ENCODE measurements at regions not wholly inside any gene's neighbourhood (a gene's known extent, or its start where the extent isn't known, plus 50 kb on each side); places are given as distances from the start of the nearest gene placed in this dataset.

DNA sequence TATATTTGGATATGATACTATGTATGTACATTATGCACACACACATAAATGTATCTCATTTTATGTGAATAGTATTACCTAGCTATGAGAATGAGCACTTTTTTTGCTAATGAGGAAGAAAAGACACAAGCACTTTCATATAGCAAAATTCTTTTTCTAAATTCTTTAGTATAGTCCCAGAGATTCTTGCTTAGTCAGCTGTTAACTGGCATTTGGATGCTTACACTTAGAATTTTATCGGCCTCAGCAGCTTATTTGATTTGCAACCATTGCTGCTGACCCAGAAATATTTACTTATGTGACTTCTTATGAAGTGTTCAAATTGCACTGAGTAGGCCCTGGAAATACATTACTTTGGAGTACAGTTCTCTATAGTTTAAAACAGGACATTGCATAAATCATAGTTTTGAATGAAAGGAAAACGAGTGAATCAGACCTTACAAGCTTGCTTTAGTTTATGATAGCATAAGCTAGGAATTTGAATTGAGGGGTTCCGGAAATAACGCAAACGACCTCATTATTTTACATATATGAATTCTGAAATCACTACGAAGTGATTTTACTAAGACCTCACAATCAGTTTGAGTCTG is 653.9 kb upstream of the NEGR1 start:
- Histone ChIP-seq H3K9ac (ENCODE audit: insufficient read length) (peak overlapping the region; percentile 75), H3K9me3 (ENCODE audit: low read depth, low read length) (no peaks in the 10 kb centered on the region), H3K4me3 (peak overlapping the region; percentile 71), H3K36me3 (ENCODE audit: insufficient read depth, low read length) (no peaks in the 10 kb centered on the region), H3K27ac (peak overlapping the region; percentile 96)
- TF ChIP-seq FOXP2 (optimal IDR thresholded peaks at IDR 0.05; ENCODE audit: control extremely low read depth, extremely low read length, insufficient read depth) (no peak), POLR2AphosphoS5 (IDR thresholded peaks at IDR 0.05; ENCODE audit: borderline replicate concordance, low read depth, low read length) (no peak), EZH2 (IDR thresholded peaks at IDR 0.05) (no peak)
- peak; percentile 50 for DNase-seq (ENCODE audit: low read depth, low spot score)

DNA sequence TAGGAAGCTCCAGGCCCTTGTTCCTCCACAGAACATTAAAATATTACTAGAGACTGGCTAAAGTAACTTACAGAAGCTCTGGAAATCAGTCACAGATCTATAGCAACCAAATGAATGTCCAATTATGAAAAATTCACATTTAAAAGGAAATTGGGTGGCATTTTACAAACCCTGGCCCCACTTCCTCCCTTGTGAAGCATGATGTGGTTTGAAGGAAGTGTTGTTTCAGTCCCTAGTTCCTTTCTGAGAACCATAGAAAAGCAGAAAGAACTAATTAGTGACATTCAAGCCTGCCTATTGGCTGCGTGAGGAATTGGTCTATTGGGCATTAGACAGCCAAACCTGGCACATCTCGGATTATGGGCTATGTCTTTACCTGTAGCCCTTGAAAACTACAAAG is 649.7 kb upstream of the NEGR1 start:
- no peak overlapping the region for H3K9ac ChIP-seq (ENCODE audit: insufficient read length)
- no peak overlapping the region for H3K4me3 ChIP-seq
- H3K36me3 ChIP-seq (ENCODE audit: insufficient read depth, low read length) = no peaks in the 10 kb centered on the region
- no peak overlapping the region for H3K27ac ChIP-seq
- no peaks in the 10 kb centered on the region for H3K9me3 ChIP-seq (ENCODE audit: low read depth, low read length)
- TF ChIP-seq FOXP2 (optimal IDR thresholded peaks at IDR 0.05; ENCODE audit: control extremely low read depth, extremely low read length, insufficient read depth) (no peak), POLR2AphosphoS5 (IDR thresholded peaks at IDR 0.05; ENCODE audit: borderline replicate concordance, low read depth, low read length) (no peak), EZH2 (IDR thresholded peaks at IDR 0.05) (no peak)
- DNase-seq (ENCODE audit: low read depth, low spot score) = no peak

DNA sequence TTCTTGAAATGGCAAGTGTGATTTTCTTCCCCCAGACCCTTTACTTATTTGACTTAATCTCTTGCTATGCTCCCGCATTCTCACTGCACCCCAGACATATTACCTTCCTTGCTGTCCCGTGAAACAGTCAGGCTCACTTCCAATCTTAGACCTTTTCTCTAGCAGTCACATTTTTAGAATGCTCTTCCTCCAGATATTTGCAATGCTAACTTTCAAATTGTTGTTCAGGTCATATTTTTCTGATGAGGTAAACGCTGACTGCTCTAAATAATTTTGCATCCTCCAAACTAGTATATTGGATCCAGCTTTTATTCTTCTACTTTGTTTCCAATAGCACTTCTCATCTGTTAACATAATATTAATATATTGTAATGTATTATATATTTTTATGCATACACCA is 648.2 kb upstream of the NEGR1 start:
- DNase-seq (ENCODE audit: low read depth, low spot score) = no peak
- Histone ChIP-seq H3K27ac (no peak overlapping the region), H3K4me3 (no peak overlapping the region), H3K9me3 (ENCODE audit: low read depth, low read length) (no peaks in the 10 kb centered on the region), H3K36me3 (ENCODE audit: insufficient read depth, low read length) (no peaks in the 10 kb centered on the region), H3K9ac (ENCODE audit: insufficient read length) (no peak overlapping the region)
- no peak for TF ChIP-seq EZH2 (IDR thresholded peaks at IDR 0.05)
- no peak for TF ChIP-seq POLR2AphosphoS5 (IDR thresholded peaks at IDR 0.05; ENCODE audit: borderline replicate concordance, low read depth, low read length)
- TF ChIP-seq FOXP2 (optimal IDR thresholded peaks at IDR 0.05; ENCODE audit: control extremely low read depth, extremely low read length, insufficient read depth) = no peak

DNA sequence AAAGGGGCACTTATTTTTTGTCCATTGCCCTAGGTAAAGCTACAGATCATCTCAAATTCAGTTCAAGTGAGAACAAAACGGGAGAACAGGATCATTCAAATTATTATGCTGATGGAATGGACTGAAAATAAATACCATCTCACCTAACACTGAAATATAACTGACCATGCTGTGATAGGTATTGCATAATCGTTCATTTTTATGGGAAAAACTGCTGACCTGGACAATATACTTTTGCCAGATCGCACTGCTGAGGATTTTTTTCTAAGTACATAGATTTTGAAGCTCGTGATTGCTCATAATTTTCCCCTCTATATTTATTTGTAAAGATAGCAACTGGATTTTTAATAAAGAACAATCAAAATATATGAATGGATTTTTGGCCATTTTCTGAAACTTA is 636.6 kb upstream of the NEGR1 start:
- no peak for DNase-seq (ENCODE audit: low read depth, low spot score)
- no peak overlapping the region for H3K27ac ChIP-seq
- no peaks in the 10 kb centered on the region for H3K36me3 ChIP-seq (ENCODE audit: insufficient read depth, low read length)
- TF ChIP-seq POLR2AphosphoS5 (IDR thresholded peaks at IDR 0.05; ENCODE audit: borderline replicate concordance, low read depth, low read length) = no peak
- no peak for TF ChIP-seq FOXP2 (optimal IDR thresholded peaks at IDR 0.05; ENCODE audit: control extremely low read depth, extremely low read length, insufficient read depth)
- TF ChIP-seq EZH2 (IDR thresholded peaks at IDR 0.05) = no peak
- H3K9me3 ChIP-seq (ENCODE audit: low read depth, low read length) = no peaks in the 10 kb centered on the region
- no peak overlapping the region for H3K4me3 ChIP-seq
- no peak overlapping the region for H3K9ac ChIP-seq (ENCODE audit: insufficient read length)

DNA sequence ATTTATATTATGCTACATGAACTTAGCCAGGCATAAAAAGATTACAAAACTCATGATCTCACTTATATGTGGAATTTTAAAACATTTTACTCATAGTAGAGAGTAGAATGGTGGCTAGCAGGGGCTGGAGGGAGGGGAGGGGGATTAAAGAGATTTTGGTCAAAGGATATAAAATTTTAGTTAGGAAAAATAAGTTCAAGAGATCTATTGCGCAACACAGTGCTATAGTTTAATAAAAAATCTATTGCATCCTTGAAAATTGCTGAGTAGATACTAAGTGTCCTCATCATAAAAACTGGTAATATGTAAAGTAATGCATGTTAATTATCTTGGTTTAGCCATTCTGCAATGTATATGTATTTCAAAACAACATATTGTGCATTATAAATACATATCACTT is 635.6 kb upstream of the NEGR1 start:
- DNase-seq (ENCODE audit: low read depth, low spot score) = no peak
- Histone ChIP-seq H3K4me3 (no peak overlapping the region), H3K36me3 (ENCODE audit: insufficient read depth, low read length) (no peaks in the 10 kb centered on the region), H3K9me3 (ENCODE audit: low read depth, low read length) (no peaks in the 10 kb centered on the region), H3K27ac (no peak overlapping the region), H3K9ac (ENCODE audit: insufficient read length) (no peak overlapping the region)
- TF ChIP-seq POLR2AphosphoS5 (IDR thresholded peaks at IDR 0.05; ENCODE audit: borderline replicate concordance, low read depth, low read length) = no peak
- no peak for TF ChIP-seq FOXP2 (optimal IDR thresholded peaks at IDR 0.05; ENCODE audit: control extremely low read depth, extremely low read length, insufficient read depth)
- no peak for TF ChIP-seq EZH2 (IDR thresholded peaks at IDR 0.05)

DNA sequence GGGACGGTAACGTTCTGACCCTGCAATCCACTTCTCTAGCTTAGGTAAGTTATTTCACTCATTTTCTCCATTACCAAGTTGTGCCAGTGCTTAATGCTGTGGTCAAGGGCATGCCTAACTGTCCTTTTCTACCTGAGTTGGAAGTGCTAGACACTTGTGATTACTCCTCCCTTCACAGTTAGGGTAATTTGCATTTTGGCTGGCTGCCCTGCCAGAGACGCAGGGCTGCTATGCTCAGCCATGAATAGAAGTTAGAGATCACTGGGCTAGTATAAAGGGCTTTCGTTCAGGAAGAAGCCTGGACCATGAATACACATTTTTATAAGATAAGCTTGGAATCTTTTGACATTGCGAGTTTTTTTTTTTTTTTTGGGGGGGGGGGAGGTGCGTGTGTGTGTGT is 633.2 kb upstream of the NEGR1 start:
- DNase-seq (ENCODE audit: low read depth, low spot score) = no peak
- no peaks in the 10 kb centered on the region for H3K36me3 ChIP-seq (ENCODE audit: insufficient read depth, low read length)
- H3K4me3 ChIP-seq = no peak overlapping the region
- TF ChIP-seq POLR2AphosphoS5 (IDR thresholded peaks at IDR 0.05; ENCODE audit: borderline replicate concordance, low read depth, low read length) = no peak
- no peak for TF ChIP-seq FOXP2 (optimal IDR thresholded peaks at IDR 0.05; ENCODE audit: control extremely low read depth, extremely low read length, insufficient read depth)
- no peak for TF ChIP-seq EZH2 (IDR thresholded peaks at IDR 0.05)
- H3K9ac ChIP-seq (ENCODE audit: insufficient read length) = no peak overlapping the region
- no peak overlapping the region for H3K27ac ChIP-seq
- H3K9me3 ChIP-seq (ENCODE audit: low read depth, low read length) = no peaks in the 10 kb centered on the region

DNA sequence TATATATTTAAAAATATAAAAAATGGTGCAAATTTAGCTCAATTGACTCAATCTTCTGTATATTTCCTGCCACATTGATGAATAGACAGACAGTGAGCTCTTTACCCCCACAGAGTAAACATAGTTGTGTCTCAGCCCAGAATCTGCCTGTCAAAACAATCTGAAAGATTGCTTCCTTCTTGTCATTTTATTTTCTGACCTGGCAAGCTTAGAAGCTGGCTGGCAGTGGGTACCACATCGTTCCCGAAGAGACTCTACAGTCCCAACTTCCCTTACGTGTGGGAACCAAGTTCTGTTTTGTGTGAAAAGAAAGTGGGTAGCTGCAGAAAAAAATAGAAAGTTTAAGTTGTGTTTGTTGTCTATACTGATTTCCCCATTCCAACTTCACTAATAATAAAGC is 629.3 kb upstream of the NEGR1 start:
- Histone ChIP-seq H3K9me3 (ENCODE audit: low read depth, low read length) (no peaks in the 10 kb centered on the region), H3K4me3 (no peak overlapping the region), H3K36me3 (ENCODE audit: insufficient read depth, low read length) (no peaks in the 10 kb centered on the region), H3K9ac (ENCODE audit: insufficient read length) (no peak overlapping the region), H3K27ac (no peak overlapping the region)
- no peak for DNase-seq (ENCODE audit: low read depth, low spot score)
- no peak for TF ChIP-seq EZH2 (IDR thresholded peaks at IDR 0.05)
- TF ChIP-seq POLR2AphosphoS5 (IDR thresholded peaks at IDR 0.05; ENCODE audit: borderline replicate concordance, low read depth, low read length) = no peak
- TF ChIP-seq FOXP2 (optimal IDR thresholded peaks at IDR 0.05; ENCODE audit: control extremely low read depth, extremely low read length, insufficient read depth) = no peak

DNA sequence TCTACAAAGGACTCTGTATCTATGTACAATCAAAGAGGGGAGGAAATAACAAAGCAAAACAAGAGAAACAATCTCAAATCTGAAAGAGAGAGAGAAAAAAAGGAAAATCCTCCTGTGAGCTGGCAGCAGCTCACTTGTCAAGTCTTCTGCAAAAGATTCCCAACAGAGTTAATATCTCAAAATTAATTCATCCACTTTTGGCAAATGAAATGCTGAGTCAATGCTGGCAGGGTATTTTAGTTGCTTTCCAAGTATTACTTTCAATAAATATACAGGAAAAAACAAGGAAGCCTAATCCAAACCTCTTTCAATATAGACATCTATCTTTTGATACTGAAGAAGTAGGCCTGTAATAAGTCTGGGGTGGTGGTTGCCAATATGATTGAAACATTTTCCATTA is 613.9 kb upstream of the NEGR1 start:
- H3K4me3 ChIP-seq = peak overlapping the region; percentile 4; the same call in 1 of the 2 replicates

DNA sequence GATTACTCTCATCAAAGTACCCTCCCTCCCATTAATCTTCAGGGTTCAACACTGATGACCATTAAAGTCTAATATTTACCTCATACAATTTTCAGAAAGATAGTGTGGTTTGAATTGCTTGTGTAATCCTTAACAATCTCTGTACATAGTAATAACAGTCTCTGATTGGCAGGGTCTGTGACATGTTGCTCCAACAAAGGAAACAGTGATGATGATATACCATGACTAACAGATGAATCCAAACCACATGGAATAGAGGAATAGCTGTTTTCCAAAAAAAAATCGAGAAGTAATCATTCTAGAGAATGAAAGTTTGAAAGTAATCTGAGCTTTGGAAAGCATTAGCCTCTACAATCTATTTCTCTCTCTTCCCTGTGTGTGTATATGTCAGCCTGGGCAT is 610.1 kb upstream of the NEGR1 start:
- Histone ChIP-seq H3K4me3 (no peak overlapping the region), H3K27ac (no peak overlapping the region), H3K36me3 (ENCODE audit: insufficient read depth, low read length) (no peaks in the 10 kb centered on the region), H3K9ac (ENCODE audit: insufficient read length) (no peak overlapping the region), H3K9me3 (ENCODE audit: low read depth, low read length) (no peaks in the 10 kb centered on the region)
- no peak for DNase-seq (ENCODE audit: low read depth, low spot score)
- TF ChIP-seq FOXP2 (optimal IDR thresholded peaks at IDR 0.05; ENCODE audit: control extremely low read depth, extremely low read length, insufficient read depth) = no peak
- TF ChIP-seq EZH2 (IDR thresholded peaks at IDR 0.05) = no peak
- TF ChIP-seq POLR2AphosphoS5 (IDR thresholded peaks at IDR 0.05; ENCODE audit: borderline replicate concordance, low read depth, low read length) = no peak

More for the DNA sequence above, 613.9 kb upstream of the NEGR1 start:
- no peaks in the 10 kb centered on the region for H3K9me3 ChIP-seq (ENCODE audit: low read depth, low read length)
- TF ChIP-seq EZH2 (IDR thresholded peaks at IDR 0.05) (no peak), FOXP2 (optimal IDR thresholded peaks at IDR 0.05; ENCODE audit: control extremely low read depth, extremely low read length, insufficient read depth) (no peak), POLR2AphosphoS5 (IDR thresholded peaks at IDR 0.05; ENCODE audit: borderline replicate concordance, low read depth, low read length) (no peak)
- no peak for DNase-seq (ENCODE audit: low read depth, low spot score)
- H3K36me3 ChIP-seq (ENCODE audit: insufficient read depth, low read length) = no peaks in the 10 kb centered on the region
- H3K27ac ChIP-seq = peak overlapping the region; percentile 45; the same call in 1 of the 2 replicates
- H3K9ac ChIP-seq (ENCODE audit: insufficient read length) = peak overlapping the region; percentile 43
